SK-N-SH treated with all-trans-retinoic acid at 6 μM for 48 hours (cell line): ENCODE measurements at regions not wholly inside any gene's neighbourhood (a gene's known extent, or its start where the extent isn't known, plus 50 kb on each side); places are given as distances from the start of the nearest gene placed in this dataset.

Experiments
- OSR1 ChIP-seq: fragments of 250-450 bp; sonication (Bioruptor Pico); IDR thresholded peaks from 2 replicates; pipeline ENCODE4 v1.8.0; 2022; ENCODE audit warnings: moderate library complexity, mild to moderate bottlenecking, inconsistent platforms
- ZFP3 ChIP-seq: fragments of 250-450 bp; sonication (Bioruptor Pico); IDR thresholded peaks from 2 replicates; pipeline ENCODE4 v1.5.0; 2020; ENCODE audit warnings: mild to moderate bottlenecking, moderate library complexity

- no peak for TF ChIP-seq OSR1
- TF ChIP-seq ZFP3 (CRISPR knock-in tag): no peak
Measured at GRCh38 chr6:140253096-140253495, 878.6 kb upstream of the CITED2 start.
